22Rv1 (cell line): ENCODE measurements at regions not wholly inside any gene's neighbourhood (a gene's known extent, or its start where the extent isn't known, plus 50 kb on each side); places are given as distances from the start of the nearest gene placed in this dataset.

Experiments used
- CTCF ChIP-seq: fragments of 450-650 bp; IDR thresholded peaks from 2 replicates; pipeline ENCODE4 v1.5.1; 2017; ENCODE audit warnings: mild to moderate bottlenecking
- ZFX ChIP-seq: fragments of 450-650 bp; IDR thresholded peaks from 2 replicates; pipeline ENCODE4 v1.6.1; 2017; ENCODE audit warnings: antibody characterized with exemption, borderline replicate concordance

- TF ChIP-seq CTCF (no peak), ZFX (no peak)
Measured at GRCh38 chr5:174337276-174338184, 292.0 kb downstream of the NSG2 start.
